NCI-H69 (cell line): ENCODE measurements at regions not wholly inside any gene's neighbourhood (a gene's known extent, or its start where the extent isn't known, plus 50 kb on each side); places are given as distances from the start of the nearest gene placed in this dataset.
A peak's percentile ranks its signal among the peaks of the same experiment; 100 is the strongest.
"Not testable (repeated sequence)": the region's sequence is repeated elsewhere in the genome, so short reads cannot be mapped to it uniquely, and the experiment has no call there.

Experiments used
- DNase-seq: peaks from one replicate; lab custom pipeline; 2025; lab: John Stamatoyannopoulos, UW

GRCh38 chr4:77220828-77221613 is 64.0 kb downstream of the CCNG2 start:
- DNase-seq: no peak

- peak; percentile 4 for DNase-seq
Observed at GRCh38 chr4:77225022-77225421, 68.0 kb downstream of the CCNG2 start.

GRCh38 chr4:77226939-77227705 is 70.1 kb downstream of the CCNG2 start:
- peak; percentile 35 for DNase-seq

GRCh38 chr4:77229433-77229832 is 72.4 kb downstream of the CCNG2 start:
- DNase-seq: no peak

- no peak for DNase-seq
Observed at GRCh38 chr4:77232653-77233052, 75.6 kb downstream of the CCNG2 start.

GRCh38 chr4:77235289-77235854 is 78.4 kb downstream of the CCNG2 start:
- DNase-seq: no peak

GRCh38 chr4:77236806-77237205 is 79.8 kb downstream of the CCNG2 start:
- no peak for DNase-seq

- DNase-seq: peak; percentile 47
Observed at GRCh38 chr4:77240469-77241066, 83.6 kb downstream of the CCNG2 start.

GRCh38 chr4:77248805-77249204 is 91.8 kb downstream of the CCNG2 start:
- no peak for DNase-seq

- DNase-seq: no peak
Observed at GRCh38 chr4:77251751-77252150, 94.7 kb downstream of the CCNG2 start.

GRCh38 chr4:77263247-77263646 is 106.2 kb downstream of the CCNG2 start:
- DNase-seq: no peak

- DNase-seq: not testable (repeated sequence)
Observed at GRCh38 chr4:77263976-77264375, 107.0 kb downstream of the CCNG2 start.

- no peak for DNase-seq
Observed at GRCh38 chr4:77264826-77265225, 107.8 kb downstream of the CCNG2 start.

GRCh38 chr4:77268108-77268507 is 111.1 kb downstream of the CCNG2 start:
- no peak for DNase-seq

- no peak for DNase-seq
Observed at GRCh38 chr4:77269505-77269904, 112.5 kb downstream of the CCNG2 start.

- no peak for DNase-seq
Observed at GRCh38 chr4:77273412-77273811, 116.4 kb downstream of the CCNG2 start.

- DNase-seq: not testable (repeated sequence)
Observed at GRCh38 chr4:77279114-77279513, 122.1 kb downstream of the CCNG2 start.

GRCh38 chr4:77282305-77282704 is 125.3 kb downstream of the CCNG2 start:
- DNase-seq: no peak

GRCh38 chr4:77284036-77284435 is 127.0 kb downstream of the CCNG2 start:
- no peak for DNase-seq

GRCh38 chr4:77286906-77287305 is 129.9 kb downstream of the CCNG2 start:
- DNase-seq: no peak

GRCh38 chr4:77293426-77293825 is 136.4 kb downstream of the CCNG2 start:
- DNase-seq: no peak

GRCh38 chr4:77300996-77301395 is 144.0 kb downstream of the CCNG2 start:
- not testable (repeated sequence) for DNase-seq

- DNase-seq: no peak
Observed at GRCh38 chr4:77305766-77306165, 148.8 kb downstream of the CCNG2 start.
